ENCODE measurements at regions not wholly inside any gene's neighbourhood (a gene's known extent, or its start where the extent isn't known, plus 50 kb on each side); places are given as distances from the start of the nearest gene placed in this dataset.

GRCh38 chr2:217215877-217216276, 356.0 kb upstream of the TNP1 start:
- no peaks in the 10 kb centered on the region for H3K27me3 ChIP-seq (ENCODE audit: insufficient read depth, low read length)
- H3K4me1 ChIP-seq (ENCODE audit: insufficient read depth, low read length) = peaks cover 17% of the 10 kb centered on the region
- H3K36me3 Mint-ChIP-seq (ENCODE audit: low read depth, unreplicated experiment) = no peaks in the 10 kb centered on the region
- H3K4me2 ChIP-seq (ENCODE audit: low read length) = no peak overlapping the region
- peak overlapping the region; percentile 23 for H2AFZ ChIP-seq (ENCODE audit: low read depth, low read length)
- no peaks in the 10 kb centered on the region for H4K20me1 ChIP-seq (ENCODE audit: insufficient read depth, low read length)
- H3K9ac ChIP-seq (ENCODE audit: low read length) = no peak overlapping the region
- no peak overlapping the region for H3K4me3 ChIP-seq (ENCODE audit: insufficient read depth, low read depth, low read length)
- H3K79me2 ChIP-seq (ENCODE audit: insufficient read depth, low read length) = no peaks in the 10 kb centered on the region
- FAIRE-seq = no peak
- H3K36me3 ChIP-seq (ENCODE audit: insufficient read depth, low read length) = no peaks in the 10 kb centered on the region
- H3K9me3 Mint-ChIP-seq (ENCODE audit: unreplicated experiment) = no peaks in the 10 kb centered on the region
- H3K27me3 Mint-ChIP-seq (ENCODE audit: low read depth, unreplicated experiment) = no peaks in the 10 kb centered on the region
- no peak for DNase-seq (ENCODE audit: low read depth)
- H3K4me1 Mint-ChIP-seq (ENCODE audit: low read depth, unreplicated experiment) = peaks cover 24% of the 10 kb centered on the region
- H3K27ac ChIP-seq (ENCODE audit: low read depth, low read length) = no peak overlapping the region
- TF ChIP-seq CTCF (IDR thresholded peaks at IDR 0.05; ENCODE audit: insufficient read depth, low read depth, low read length) (no peak), EZH2 (IDR thresholded peaks at IDR 0.05; ENCODE audit: insufficient read depth, low read length) (no peak)
- H3K4me3 Mint-ChIP-seq (ENCODE audit: unreplicated experiment) = no peak overlapping the region
- H3K9me3 ChIP-seq (ENCODE audit: insufficient read depth, low read depth, low read length) = no peaks in the 10 kb centered on the region
- H3K27ac Mint-ChIP-seq (ENCODE audit: unreplicated experiment) = no peak overlapping the region

GRCh38 chr2:217208867-217209266, 349.0 kb upstream of the TNP1 start:
- no peaks in the 10 kb centered on the region for H3K27me3 ChIP-seq (ENCODE audit: insufficient read depth, low read length)
- no peak overlapping the region for H3K27ac Mint-ChIP-seq (ENCODE audit: unreplicated experiment)
- H3K4me3 Mint-ChIP-seq (ENCODE audit: unreplicated experiment) = no peak overlapping the region
- DNase-seq (ENCODE audit: low read depth) (no peak), FAIRE-seq (no peak)
- no peaks in the 10 kb centered on the region for H3K36me3 ChIP-seq (ENCODE audit: insufficient read depth, low read length)
- no peaks in the 10 kb centered on the region for H3K79me2 ChIP-seq (ENCODE audit: insufficient read depth, low read length)
- peaks cover 12% of the 10 kb centered on the region for H3K4me1 ChIP-seq (ENCODE audit: insufficient read depth, low read length)
- H2AFZ ChIP-seq (ENCODE audit: low read depth, low read length) = no peak overlapping the region
- H3K9me3 ChIP-seq (ENCODE audit: insufficient read depth, low read depth, low read length) = no peaks in the 10 kb centered on the region
- no peak overlapping the region for H3K4me3 ChIP-seq (ENCODE audit: insufficient read depth, low read depth, low read length)
- H3K27me3 Mint-ChIP-seq (ENCODE audit: low read depth, unreplicated experiment) = no peaks in the 10 kb centered on the region
- peaks cover 2% of the 10 kb centered on the region for H3K36me3 Mint-ChIP-seq (ENCODE audit: low read depth, unreplicated experiment)
- H3K4me1 Mint-ChIP-seq (ENCODE audit: low read depth, unreplicated experiment) = peaks cover 15% of the 10 kb centered on the region
- no peaks in the 10 kb centered on the region for H4K20me1 ChIP-seq (ENCODE audit: insufficient read depth, low read length)
- H3K9ac ChIP-seq (ENCODE audit: low read length) = no peak overlapping the region
- H3K9me3 Mint-ChIP-seq (ENCODE audit: unreplicated experiment) = peaks cover 7% of the 10 kb centered on the region
- TF ChIP-seq EZH2 (IDR thresholded peaks at IDR 0.05; ENCODE audit: insufficient read depth, low read length) (no peak), CTCF (IDR thresholded peaks at IDR 0.05; ENCODE audit: insufficient read depth, low read depth, low read length) (no peak)
- no peak overlapping the region for H3K4me2 ChIP-seq (ENCODE audit: low read length)
- no peak overlapping the region for H3K27ac ChIP-seq (ENCODE audit: low read depth, low read length)

- TF ChIP-seq CTCF (IDR thresholded peaks at IDR 0.05; ENCODE audit: insufficient read depth, low read depth, low read length) (no peak), EZH2 (IDR thresholded peaks at IDR 0.05; ENCODE audit: insufficient read depth, low read length) (no peak)
Measured at GRCh38 chr2:217207699-217208010, 347.8 kb upstream of the TNP1 start.

More at GRCh38 chr2:217207699-217208010, 347.8 kb upstream of the TNP1 start:
- peaks cover 10% of the 10 kb centered on the region for H3K9me3 Mint-ChIP-seq (ENCODE audit: unreplicated experiment)
- H3K4me3 Mint-ChIP-seq (ENCODE audit: unreplicated experiment) = no peak overlapping the region
- H3K27ac Mint-ChIP-seq (ENCODE audit: unreplicated experiment) = no peak overlapping the region
- Histone ChIP-seq H2AFZ (ENCODE audit: low read depth, low read length) (no peak overlapping the region), H4K20me1 (ENCODE audit: insufficient read depth, low read length) (no peaks in the 10 kb centered on the region), H3K9ac (ENCODE audit: low read length) (no peak overlapping the region), H3K27ac (ENCODE audit: low read depth, low read length) (no peak overlapping the region), H3K79me2 (ENCODE audit: insufficient read depth, low read length) (no peaks in the 10 kb centered on the region), H3K4me2 (ENCODE audit: low read length) (no peak overlapping the region), H3K4me3 (ENCODE audit: insufficient read depth, low read depth, low read length) (no peak overlapping the region), H3K27me3 (ENCODE audit: insufficient read depth, low read length) (no peaks in the 10 kb centered on the region), H3K9me3 (ENCODE audit: insufficient read depth, low read depth, low read length) (no peaks in the 10 kb centered on the region), H3K36me3 (ENCODE audit: insufficient read depth, low read length) (no peaks in the 10 kb centered on the region), H3K4me1 (ENCODE audit: insufficient read depth, low read length) (peaks cover 12% of the 10 kb centered on the region)
- DNase-seq (ENCODE audit: low read depth) = no peak
- H3K27me3 Mint-ChIP-seq (ENCODE audit: low read depth, unreplicated experiment) = no peaks in the 10 kb centered on the region
- H3K4me1 Mint-ChIP-seq (ENCODE audit: low read depth, unreplicated experiment) = peaks cover 15% of the 10 kb centered on the region
- no peak for FAIRE-seq
- H3K36me3 Mint-ChIP-seq (ENCODE audit: low read depth, unreplicated experiment) = peaks cover 2% of the 10 kb centered on the region
